Activated CD8-positive, alpha-beta T cell treated with anti-CD3 and anti-CD28 coated beads for 36 hours (primary cell): ENCODE measurements at regions not wholly inside any gene's neighbourhood (a gene's known extent, or its start where the extent isn't known, plus 50 kb on each side); places are given as distances from the start of the nearest gene placed in this dataset.

Experiments used
- ATAC-seq: fragments of 200-7000 bp; cut with Tn5 transposase; one replicate; pipeline ENCODE4 v1.10.0; 2021; ENCODE audit warnings: mild to moderate bottlenecking, moderate library complexity
- CTCF ChIA-PET: fragments of 350-600 bp; sonication (Branson Sonifier 250); formaldehyde crosslinking; loops from one replicate; lab custom pipeline; 2021; ENCODE audit warnings: antibody characterized with exemption; lab: Charles Lee
- POLR2A ChIA-PET: fragments of 350-600 bp; sonication (Branson Sonifier 250); formaldehyde crosslinking; loops from one replicate; lab custom pipeline; 2021; ENCODE audit warnings: antibody characterized with exemption; lab: Charles Lee
- DNase-seq: peaks from one replicate; pipeline ENCODE4 v3.0.0-alpha.2; 2020
- H3K27ac Mint-ChIP-seq: one replicate; pipeline ENCODE4 v1.8.0; 2021; ENCODE audit warnings: mild to moderate bottlenecking, mixed read lengths
- H3K27me3 Mint-ChIP-seq: one replicate; pipeline ENCODE4 v1.8.0; 2021; ENCODE audit warnings: mixed read lengths
- H3K36me3 Mint-ChIP-seq: one replicate; pipeline ENCODE4 v1.8.0; 2021; ENCODE audit warnings: low read depth, mixed read lengths
- H3K4me1 Mint-ChIP-seq: one replicate; pipeline ENCODE4 v1.8.0; 2021; ENCODE audit warnings: low read depth, mixed read lengths
- H3K4me3 Mint-ChIP-seq: one replicate; pipeline ENCODE4 v1.8.0; 2021; ENCODE audit warnings: mild to moderate bottlenecking, moderate library complexity, mixed read lengths
- H3K9me3 Mint-ChIP-seq: one replicate; pipeline ENCODE4 v1.8.0; 2021; ENCODE audit warnings: mixed read lengths
- CTCF ChIP-seq: fragments of 200-600 bp; IDR thresholded peaks from one replicate; pipeline ENCODE4 v1.8.0; 2022; ENCODE audit warnings: antibody characterized with exemption, mild to moderate bottlenecking
- intact Hi-C: fragments of 100-400 bp; cut with micrococcal nuclease; formaldehyde crosslinking; loops from one replicate; pipeline ENCODE4 v1.10.0; 2022

- no peak for TF ChIP-seq CTCF
- Mint-ChIP-seq H3K36me3 (no peaks in the 10 kb centered on the region), H3K27me3 (peaks cover 3% of the 10 kb centered on the region), H3K27ac (no peak overlapping the region), H3K9me3 (no peaks in the 10 kb centered on the region), H3K4me1 (no peaks in the 10 kb centered on the region), H3K4me3 (no peak overlapping the region)
- POLR2A ChIA-PET = no interaction called here
- ATAC-seq (no peak), DNase-seq (no peak)
- intact Hi-C loops = no loop called here
- CTCF ChIA-PET = no interaction called here
These were observed 170.9 kb downstream of the RAB11FIP2 start for GRCh38 chr10:117875793-117876192.

GRCh38 chr10:117876210-117876609, 170.5 kb downstream of the RAB11FIP2 start:
- Mint-ChIP-seq H3K36me3 (no peaks in the 10 kb centered on the region), H3K27ac (no peak overlapping the region), H3K27me3 (peaks cover 1% of the 10 kb centered on the region), H3K4me3 (no peak overlapping the region), H3K9me3 (no peaks in the 10 kb centered on the region), H3K4me1 (no peaks in the 10 kb centered on the region)
- no peak for DNase-seq
- CTCF ChIA-PET = no interaction called here
- intact Hi-C loops = no loop called here
- no peak for ATAC-seq
- POLR2A ChIA-PET = no interaction called here
- TF ChIP-seq CTCF = no peak

- Mint-ChIP-seq H3K27ac (no peak overlapping the region), H3K4me1 (no peaks in the 10 kb centered on the region), H3K36me3 (no peaks in the 10 kb centered on the region), H3K9me3 (no peaks in the 10 kb centered on the region), H3K27me3 (peaks cover 1% of the 10 kb centered on the region), H3K4me3 (no peak overlapping the region)
- no peak for TF ChIP-seq CTCF
- no peak for ATAC-seq
- intact Hi-C loops = no loop called here
- DNase-seq = no peak
- ChIA-PET POLR2A (no interaction called here), CTCF (no interaction called here)
These were observed 168.1 kb downstream of the RAB11FIP2 start for GRCh38 chr10:117878626-117879025.

GRCh38 chr10:117884093-117884492, 162.6 kb downstream of the RAB11FIP2 start:
- ChIA-PET CTCF (no interaction called here), POLR2A (no interaction called here)
- Mint-ChIP-seq H3K9me3 (no peaks in the 10 kb centered on the region), H3K4me1 (no peaks in the 10 kb centered on the region), H3K27ac (no peak overlapping the region), H3K4me3 (no peak overlapping the region), H3K36me3 (no peaks in the 10 kb centered on the region), H3K27me3 (peaks cover 6% of the 10 kb centered on the region)
- no peak for TF ChIP-seq CTCF
- ATAC-seq = no peak
- peak; percentile 37 for DNase-seq
- intact Hi-C loops = no loop called here

GRCh38 chr10:117884592-117884991, 162.1 kb downstream of the RAB11FIP2 start:
- ChIA-PET CTCF (no interaction called here), POLR2A (no interaction called here)
- H3K27me3 Mint-ChIP-seq = peaks cover 5% of the 10 kb centered on the region
- no peak overlapping the region for H3K27ac Mint-ChIP-seq
- ATAC-seq (no peak), DNase-seq (no peak)
- H3K36me3 Mint-ChIP-seq = no peaks in the 10 kb centered on the region
- H3K4me3 Mint-ChIP-seq = no peak overlapping the region
- no peaks in the 10 kb centered on the region for H3K4me1 Mint-ChIP-seq
- no peak for TF ChIP-seq CTCF
- H3K9me3 Mint-ChIP-seq = no peaks in the 10 kb centered on the region
- intact Hi-C loops = no loop called here
